Caco-2 (cell line): ENCODE measurements at regions not wholly inside any gene's neighbourhood (a gene's known extent, or its start where the extent isn't known, plus 50 kb on each side); places are given as distances from the start of the nearest gene placed in this dataset.

Source experiments
- BruUV-seq: library from RNA; stranded (reverse); fragments of 400-500 nt; replicated peaks from 2 replicates; lab custom pipeline; 2021; lab: Mats Ljungman, UMichigan
- CTCF ChIA-PET: fragments of 300-600 bp; sonication (Branson Sonifier 250); formaldehyde crosslinking; loops from one replicate; lab custom pipeline; 2022; ENCODE audit warnings: antibody characterized with exemption; lab: Charles Lee
- POLR2A ChIA-PET: fragments of 300-600 bp; sonication (Branson Sonifier 250); formaldehyde crosslinking; loops from one replicate; lab custom pipeline; 2022; ENCODE audit warnings: antibody characterized with exemption; lab: Charles Lee
- DNase-seq, 2 experiments: peaks; one replicate each; pipeline versions ENCODE4 v3.0.0 to v3.0.0-alpha.2; 2020 to 2022
- H3K27me3 ChIP-seq: replicated peaks from 2 replicates; pipeline ENCODE4 v1.6.0; 2011; ENCODE audit warnings: low read length; ENCODE audit not compliant: control insufficient read depth, insufficient read depth
- H3K36me3 ChIP-seq: 2 replicates; pipeline ENCODE4 v1.5.1; 2011; ENCODE audit warnings: low read length; ENCODE audit not compliant: control insufficient read depth, insufficient read depth
- H3K4me1 ChIP-seq: fragments of 250-450 bp; sonication (Bioruptor Pico); 2 replicates; pipeline ENCODE4 v1.5.1; 2020; ENCODE audit warnings: mild to moderate bottlenecking
- H3K4me3 ChIP-seq: 2 replicates; pipeline ENCODE4 v1.5.1; 2011; ENCODE audit warnings: low read depth, mild to moderate bottlenecking, control low read depth, low read length
- H3K9me3 ChIP-seq: fragments of 250-450 bp; sonication (Bioruptor Pico); 2 replicates; pipeline ENCODE4 v1.5.1; 2020; ENCODE audit warnings: mild to moderate bottlenecking, moderate library complexity
- H3K27ac Mint-ChIP-seq: one replicate; pipeline ENCODE4 v1.8.0; 2022; ENCODE audit warnings: mixed read lengths; ENCODE audit not compliant: unreplicated experiment
- H3K27me3 Mint-ChIP-seq: one replicate; pipeline ENCODE4 v1.8.0; 2022; ENCODE audit warnings: mixed read lengths; ENCODE audit not compliant: insufficient read depth, unreplicated experiment
- H3K36me3 Mint-ChIP-seq: one replicate; pipeline ENCODE4 v1.8.0; 2022; ENCODE audit warnings: mild to moderate bottlenecking, mixed read lengths; ENCODE audit not compliant: insufficient read depth, unreplicated experiment
- H3K4me1 Mint-ChIP-seq: one replicate; pipeline ENCODE4 v1.8.0; 2022; ENCODE audit warnings: low read depth, mixed read lengths; ENCODE audit not compliant: unreplicated experiment
- H3K4me3 Mint-ChIP-seq: one replicate; pipeline ENCODE4 v1.8.0; 2022; ENCODE audit warnings: mild to moderate bottlenecking, moderate library complexity, mixed read lengths; ENCODE audit not compliant: unreplicated experiment
- H3K9me3 Mint-ChIP-seq: one replicate; pipeline ENCODE4 v1.8.0; 2022; ENCODE audit warnings: mixed read lengths; ENCODE audit not compliant: unreplicated experiment
- intact Hi-C: fragments of 100-400 bp; cut with micrococcal nuclease; formaldehyde crosslinking; loops from one replicate; pipeline ENCODE4 v1.10.0; 2022; ENCODE audit not compliant: unreplicated experiment
- TF ChIP-seq, protein P1 (sequence below), 2 experiments: fragments of 200-600 bp in 1 of 2; IDR thresholded peaks; 1 replicate in 1 of 2; 2 replicates in 1 of 2; pipeline versions ENCODE4 v1.5.1 to v1.8.0; 2011 to 2022; ENCODE audit warnings: antibody characterized with exemption in 1 of 2, control low read depth in 1 of 2, inconsistent platforms in 1 of 2, low read depth in 1 of 2, low read length in 1 of 2, mild to moderate bottlenecking in 1 of 2, moderate library complexity in 1 of 2; ENCODE audit not compliant: insufficient read depth in 1 of 2, severe bottlenecking in 1 of 2, unreplicated experiment in 1 of 2

DNA sequence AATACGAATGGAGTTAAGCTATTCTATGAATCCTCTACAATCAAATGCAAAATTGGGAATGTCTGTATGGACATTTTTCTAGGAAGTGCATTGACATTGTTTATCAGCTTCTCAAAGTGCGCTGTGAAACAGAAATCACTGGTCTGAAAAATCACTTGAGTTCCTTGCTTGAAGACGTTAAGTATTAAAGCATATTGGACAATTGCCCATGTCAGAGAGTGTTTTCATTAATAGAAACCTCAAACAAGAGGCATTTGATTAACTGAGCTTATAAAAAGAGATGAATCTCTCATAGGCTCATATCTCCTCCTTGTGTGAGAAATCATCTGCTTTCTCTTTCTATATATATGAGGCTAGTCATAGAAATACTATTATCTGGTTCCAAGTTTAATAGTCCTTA is 692.1 kb upstream of the POU3F4 start:
- no peaks in the 10 kb centered on the region for H3K9me3 ChIP-seq
- Mint-ChIP-seq H3K27me3 (no peaks in the 10 kb centered on the region), H3K4me3 (no peak overlapping the region), H3K4me1 (no peaks in the 10 kb centered on the region), H3K9me3 (peaks cover 7% of the 10 kb centered on the region), H3K36me3 (peaks cover 3% of the 10 kb centered on the region), H3K27ac (no peak overlapping the region)
- no peaks in the 10 kb centered on the region for H3K36me3 ChIP-seq
- H3K4me3 ChIP-seq = no peak overlapping the region
- TF ChIP-seq, protein P1, sequence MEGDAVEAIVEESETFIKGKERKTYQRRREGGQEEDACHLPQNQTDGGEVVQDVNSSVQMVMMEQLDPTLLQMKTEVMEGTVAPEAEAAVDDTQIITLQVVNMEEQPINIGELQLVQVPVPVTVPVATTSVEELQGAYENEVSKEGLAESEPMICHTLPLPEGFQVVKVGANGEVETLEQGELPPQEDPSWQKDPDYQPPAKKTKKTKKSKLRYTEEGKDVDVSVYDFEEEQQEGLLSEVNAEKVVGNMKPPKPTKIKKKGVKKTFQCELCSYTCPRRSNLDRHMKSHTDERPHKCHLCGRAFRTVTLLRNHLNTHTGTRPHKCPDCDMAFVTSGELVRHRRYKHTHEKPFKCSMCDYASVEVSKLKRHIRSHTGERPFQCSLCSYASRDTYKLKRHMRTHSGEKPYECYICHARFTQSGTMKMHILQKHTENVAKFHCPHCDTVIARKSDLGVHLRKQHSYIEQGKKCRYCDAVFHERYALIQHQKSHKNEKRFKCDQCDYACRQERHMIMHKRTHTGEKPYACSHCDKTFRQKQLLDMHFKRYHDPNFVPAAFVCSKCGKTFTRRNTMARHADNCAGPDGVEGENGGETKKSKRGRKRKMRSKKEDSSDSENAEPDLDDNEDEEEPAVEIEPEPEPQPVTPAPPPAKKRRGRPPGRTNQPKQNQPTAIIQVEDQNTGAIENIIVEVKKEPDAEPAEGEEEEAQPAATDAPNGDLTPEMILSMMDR (IDR thresholded peaks at IDR 0.05; ENCODE audit: insufficient read depth in 1 of 2, low read depth in 1 of 2, low read length in 1 of 2, severe bottlenecking in 1 of 2, unreplicated experiment in 1 of 2) = no peak
- 0 out of 2 replicates have a peak, but pooled peaks cover 4% of the 10 kb centered on the region for H3K4me1 ChIP-seq
- intact Hi-C loops = no loop called here
- CTCF ChIA-PET = no interaction called here
- POLR2A ChIA-PET = no interaction called here
- H3K27me3 ChIP-seq = no peaks in the 10 kb centered on the region
- BruUV-seq = no TSS peak
- DNase-seq = no peak

DNA sequence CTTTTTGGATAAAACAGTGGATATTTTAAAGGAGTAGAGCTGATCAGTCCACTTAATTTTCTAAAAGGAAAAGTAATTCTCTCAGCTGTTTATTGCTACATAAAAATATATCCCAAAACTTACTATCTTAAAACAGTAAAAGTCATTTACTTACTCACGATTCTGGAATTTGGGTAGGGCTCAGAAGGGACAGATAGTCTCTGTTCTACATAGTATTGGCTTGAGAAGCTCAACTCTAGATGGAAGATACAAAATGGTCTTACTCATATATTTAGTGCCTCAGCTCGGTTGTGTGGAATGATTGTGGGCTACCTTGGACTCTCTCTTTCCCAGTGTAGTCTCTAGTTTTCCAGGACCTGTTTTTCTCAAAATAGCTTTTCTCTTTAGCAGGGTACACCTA is 691.5 kb upstream of the POU3F4 start:
- no peak overlapping the region for H3K4me3 Mint-ChIP-seq
- peaks cover 1% of the 10 kb centered on the region for H3K9me3 Mint-ChIP-seq
- Histone ChIP-seq H3K36me3 (no peaks in the 10 kb centered on the region), H3K4me1 (0 out of 2 replicates have a peak, but pooled peaks cover 4% of the 10 kb centered on the region), H3K4me3 (no peak overlapping the region), H3K27me3 (no peaks in the 10 kb centered on the region), H3K9me3 (no peaks in the 10 kb centered on the region)
- POLR2A ChIA-PET = no interaction called here
- H3K27me3 Mint-ChIP-seq = no peaks in the 10 kb centered on the region
- TF ChIP-seq, protein P1 (IDR thresholded peaks at IDR 0.05; ENCODE audit: insufficient read depth in 1 of 2, low read depth in 1 of 2, low read length in 1 of 2, severe bottlenecking in 1 of 2, unreplicated experiment in 1 of 2) = no peak
- H3K27ac Mint-ChIP-seq = no peak overlapping the region
- DNase-seq = no peak
- H3K36me3 Mint-ChIP-seq = no peaks in the 10 kb centered on the region
- BruUV-seq = no TSS peak
- H3K4me1 Mint-ChIP-seq = no peaks in the 10 kb centered on the region
- intact Hi-C loops = no loop called here
- CTCF ChIA-PET = no interaction called here

DNA sequence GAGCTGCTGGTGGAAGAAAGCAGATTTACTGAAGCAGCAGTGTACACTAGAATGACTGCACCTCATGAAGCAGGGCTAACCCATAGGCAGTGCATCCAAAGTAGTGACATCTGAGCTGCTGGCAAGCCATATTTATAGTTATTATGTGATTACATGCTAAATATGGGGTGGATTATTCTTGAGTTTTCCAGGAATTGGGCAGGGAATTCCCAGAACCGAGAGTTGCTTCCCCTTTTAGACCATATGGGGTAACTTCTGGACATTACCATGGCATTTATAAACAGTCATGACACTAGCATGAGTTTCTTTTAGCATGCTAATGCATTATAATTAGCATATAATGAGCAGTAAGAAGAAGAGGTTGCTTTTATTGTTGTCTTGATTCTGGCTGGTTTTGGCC is 665.8 kb upstream of the POU3F4 start:
- POLR2A ChIA-PET = no interaction called here
- H3K4me1 ChIP-seq = no peaks in the 10 kb centered on the region
- no peaks in the 10 kb centered on the region for H3K9me3 ChIP-seq
- H3K4me1 Mint-ChIP-seq = no peaks in the 10 kb centered on the region
- DNase-seq = no peak
- intact Hi-C loops = no loop called here
- TF ChIP-seq, protein P1 (IDR thresholded peaks at IDR 0.05; ENCODE audit: insufficient read depth in 1 of 2, low read depth in 1 of 2, low read length in 1 of 2, severe bottlenecking in 1 of 2, unreplicated experiment in 1 of 2) = no peak
- H3K4me3 ChIP-seq = no peak overlapping the region
- H3K36me3 Mint-ChIP-seq = no peaks in the 10 kb centered on the region
- H3K27ac Mint-ChIP-seq = no peak overlapping the region
- CTCF ChIA-PET = no interaction called here
- no peaks in the 10 kb centered on the region for H3K27me3 Mint-ChIP-seq
- H3K27me3 ChIP-seq = no peaks in the 10 kb centered on the region
- H3K36me3 ChIP-seq = no peaks in the 10 kb centered on the region
- no TSS peak for BruUV-seq
- H3K4me3 Mint-ChIP-seq = no peak overlapping the region
- peaks cover 12% of the 10 kb centered on the region for H3K9me3 Mint-ChIP-seq
